CD14-positive monocyte (primary cell): ENCODE measurements at regions not wholly inside any gene's neighbourhood (a gene's known extent, or its start where the extent isn't known, plus 50 kb on each side); places are given as distances from the start of the nearest gene placed in this dataset.

Experiments
- DNase-seq, 3 donors: peaks; one replicate each; pipeline ENCODE4 v3.0.0-alpha.2; 2011 to 2022
- H2AFZ ChIP-seq: 2 replicates; pipeline ENCODE4 v1.6.0; 2012; ENCODE audit warnings: mild to moderate bottlenecking, low read depth, low read length, inconsistent platforms; ENCODE audit not compliant: insufficient read depth, poor library complexity, severe bottlenecking
- H3K27ac ChIP-seq, 2 donors: 1 replicate in 1 of 2; 2 replicates in 1 of 2; pipeline ENCODE4 v1.5.1; 2012 to 2013; ENCODE audit warnings: low read length in 2 of 2, control low read depth in 1 of 2, inconsistent platforms in 1 of 2, low read depth in 1 of 2, mild to moderate bottlenecking in 1 of 2
- H3K27me3 ChIP-seq, 2 donors: one replicate each; pipeline versions ENCODE4 v1.6.0 to v1.6.1; 2011 to 2013; ENCODE audit warnings: low read length in 2 of 2; ENCODE audit not compliant: control insufficient read depth in 2 of 2, insufficient read depth in 2 of 2
- H3K36me3 ChIP-seq, 2 donors: replicated peaks in 1 of 2; 1 replicate in 1 of 2; 2 replicates in 1 of 2; pipeline versions ENCODE4 v1.5.1 to v1.6.1; 2012 to 2013; ENCODE audit warnings: low read length in 2 of 2, control low read depth in 1 of 2, inconsistent platforms in 1 of 2, mild to moderate bottlenecking in 1 of 2; ENCODE audit not compliant: insufficient read depth in 2 of 2, control insufficient read depth in 1 of 2
- H3K4me1 ChIP-seq, 2 donors: 1 replicate in 1 of 2; 2 replicates in 1 of 2; pipeline versions ENCODE4 v1.5.1 to v1.6.1; 2012 to 2013; ENCODE audit warnings: low read length in 2 of 2, control low read depth in 1 of 2, inconsistent platforms in 1 of 2, mild to moderate bottlenecking in 1 of 2, moderate library complexity in 1 of 2; ENCODE audit not compliant: insufficient read depth in 2 of 2, control insufficient read depth in 1 of 2
- H3K4me2 ChIP-seq: replicated peaks from 2 replicates; pipeline ENCODE3; 2012; ENCODE audit warnings: low read length, moderate library complexity, mild to moderate bottlenecking; ENCODE audit not compliant: poor library complexity, severe bottlenecking; ENCODE audit errors: extremely low read depth
- H3K4me3 ChIP-seq, 3 experiments: fragments of 200-600 bp in 1 of 3; sonication (generic) in 1 of 3; replicated peaks in 1 of 3; 1 replicate in 2 of 3; 2 replicates in 1 of 3; pipeline ENCODE4 v1.5.1; 2011 to 2013; ENCODE audit warnings: low read length in 3 of 3, mild to moderate bottlenecking in 3 of 3, control low read depth in 2 of 3, low read depth in 2 of 3, inconsistent platforms in 1 of 3, moderate library complexity in 1 of 3
- H3K79me2 ChIP-seq: 2 replicates; pipeline ENCODE4 v1.6.0; 2012; ENCODE audit warnings: mild to moderate bottlenecking, control low read depth, inconsistent platforms, low read length, moderate library complexity; ENCODE audit not compliant: insufficient read depth
- H3K9ac ChIP-seq: 2 replicates; pipeline ENCODE4 v1.6.0; 2017; ENCODE audit warnings: low read length, mild to moderate bottlenecking; ENCODE audit not compliant: insufficient read depth, poor library complexity, severe bottlenecking
- H3K9me3 ChIP-seq, 2 donors: replicated peaks in 1 of 2; 1 replicate in 1 of 2; 2 replicates in 1 of 2; pipeline versions ENCODE4 v1.5.1 to v1.6.1; 2012 to 2013; ENCODE audit warnings: low read length in 2 of 2, control low read depth in 1 of 2; ENCODE audit not compliant: control insufficient read depth in 1 of 2, insufficient read depth in 1 of 2
- H4K20me1 ChIP-seq: 2 replicates; pipeline ENCODE4 v1.6.0; 2012; ENCODE audit warnings: mild to moderate bottlenecking, low read length, control low read depth, moderate library complexity; ENCODE audit not compliant: insufficient read depth
- H3K27ac Mint-ChIP-seq, 7 donors: one replicate each; pipeline ENCODE4 v1.8.0; 2020; ENCODE audit warnings: mild to moderate bottlenecking in 7 of 7, mixed read lengths in 7 of 7, moderate library complexity in 6 of 7, inconsistent platforms in 2 of 7
- H3K27me3 Mint-ChIP-seq, 3 donors: one replicate each; pipeline ENCODE4 v1.8.0; 2021 to 2022; ENCODE audit warnings: low read depth in 3 of 3, mild to moderate bottlenecking in 3 of 3, mixed read lengths in 3 of 3, moderate library complexity in 3 of 3, inconsistent platforms in 1 of 3
- H3K36me3 Mint-ChIP-seq, 2 donors: one replicate each; pipeline ENCODE4 v1.8.0; 2020; ENCODE audit warnings: mixed read lengths in 2 of 2, inconsistent platforms in 1 of 2, mild to moderate bottlenecking in 1 of 2
- H3K4me1 Mint-ChIP-seq: one replicate; pipeline ENCODE4 v1.8.0; 2020; ENCODE audit warnings: mild to moderate bottlenecking, mixed read lengths
- H3K4me3 Mint-ChIP-seq, 2 donors: one replicate each; pipeline ENCODE4 v1.8.0; 2020; ENCODE audit warnings: mild to moderate bottlenecking in 2 of 2, mixed read lengths in 2 of 2, moderate library complexity in 1 of 2
- H3K9me3 Mint-ChIP-seq, 7 donors: one replicate each; pipeline ENCODE4 v1.8.0; 2020 to 2022; ENCODE audit warnings: mixed read lengths in 7 of 7, mild to moderate bottlenecking in 6 of 7, moderate library complexity in 6 of 7, inconsistent platforms in 2 of 7
- WGBS: methylation state at CpG from one replicate; pipeline ENCODE4 v1.1.5; 2013; ENCODE audit warnings: missing lambda C conversion rate; ENCODE audit not compliant: insufficient coverage; 5-methylcytosine and 5-hydroxymethylcytosine counted together
- intact Hi-C, 2 donors: fragments of 100-400 bp; cut with micrococcal nuclease; formaldehyde crosslinking; loops; one replicate each; pipeline versions ENCODE4 v1.15.0 to v1.15.1; 2023
- TF ChIP-seq, protein P1 (sequence below): fragments of 200-600 bp; IDR thresholded peaks from one replicate; pipeline ENCODE4 v1.8.0; 2022; ENCODE audit warnings: antibody characterized with exemption, mild to moderate bottlenecking

DNA sequence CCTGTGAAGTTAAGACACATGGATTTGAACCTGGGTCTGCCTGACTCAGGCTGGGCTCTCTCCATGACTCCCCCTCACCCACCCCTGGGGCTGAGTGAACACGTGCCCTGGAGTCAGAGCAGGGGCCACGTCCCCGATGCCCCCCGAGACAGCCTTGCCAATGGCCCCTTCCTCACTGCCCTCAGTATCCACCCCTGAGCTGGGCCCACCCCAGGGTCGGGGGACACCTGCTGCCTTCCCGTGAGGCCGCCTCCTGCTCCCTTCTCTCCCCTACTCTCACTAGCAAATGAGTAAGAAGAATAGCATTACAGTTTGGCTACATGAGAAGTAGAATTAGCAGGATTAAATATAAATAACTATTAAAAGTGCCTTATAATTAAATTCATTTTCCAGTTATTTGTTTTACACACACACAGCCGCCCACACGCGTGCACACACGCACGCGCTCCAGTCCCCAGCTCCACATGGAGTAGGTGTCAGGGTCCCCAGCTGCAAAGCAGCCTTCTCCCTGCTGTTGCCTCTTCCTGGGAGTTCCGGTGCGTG is 117.4 kb upstream of the LINGO1 start:
- H3K79me2 ChIP-seq, result no peaks in the 10 kb centered on the region
- Mint-ChIP-seq H3K27ac (no peak overlapping the region), H3K27me3 (peaks cover 3 to 15% (median 4%) of the 10 kb centered on the region in 3 donors), H3K9me3 (no peaks in the 10 kb centered on the region), H3K36me3 (no peaks in the 10 kb centered on the region), H3K4me1 (peaks cover 4% of the 10 kb centered on the region), H3K4me3 (no peak overlapping the region)
- H3K4me3 ChIP-seq, result no peak overlapping the region
- 93% methylated on average over 13 of the region's 15 CpGs for WGBS
- H3K9me3 ChIP-seq, result no peaks in the 10 kb centered on the region
- no peaks in the 10 kb centered on the region for H3K4me1 ChIP-seq
- no peaks in the 10 kb centered on the region for H4K20me1 ChIP-seq
- H3K9ac ChIP-seq, result no peak overlapping the region
- no peak overlapping the region for H3K27ac ChIP-seq
- no peak overlapping the region for H2AFZ ChIP-seq
- intact Hi-C loops, result no loop called here
- no peaks in the 10 kb centered on the region for H3K36me3 ChIP-seq
- TF ChIP-seq, protein P1, sequence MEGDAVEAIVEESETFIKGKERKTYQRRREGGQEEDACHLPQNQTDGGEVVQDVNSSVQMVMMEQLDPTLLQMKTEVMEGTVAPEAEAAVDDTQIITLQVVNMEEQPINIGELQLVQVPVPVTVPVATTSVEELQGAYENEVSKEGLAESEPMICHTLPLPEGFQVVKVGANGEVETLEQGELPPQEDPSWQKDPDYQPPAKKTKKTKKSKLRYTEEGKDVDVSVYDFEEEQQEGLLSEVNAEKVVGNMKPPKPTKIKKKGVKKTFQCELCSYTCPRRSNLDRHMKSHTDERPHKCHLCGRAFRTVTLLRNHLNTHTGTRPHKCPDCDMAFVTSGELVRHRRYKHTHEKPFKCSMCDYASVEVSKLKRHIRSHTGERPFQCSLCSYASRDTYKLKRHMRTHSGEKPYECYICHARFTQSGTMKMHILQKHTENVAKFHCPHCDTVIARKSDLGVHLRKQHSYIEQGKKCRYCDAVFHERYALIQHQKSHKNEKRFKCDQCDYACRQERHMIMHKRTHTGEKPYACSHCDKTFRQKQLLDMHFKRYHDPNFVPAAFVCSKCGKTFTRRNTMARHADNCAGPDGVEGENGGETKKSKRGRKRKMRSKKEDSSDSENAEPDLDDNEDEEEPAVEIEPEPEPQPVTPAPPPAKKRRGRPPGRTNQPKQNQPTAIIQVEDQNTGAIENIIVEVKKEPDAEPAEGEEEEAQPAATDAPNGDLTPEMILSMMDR, result no peak
- no peak overlapping the region for H3K4me2 ChIP-seq
- no peaks in the 10 kb centered on the region for H3K27me3 ChIP-seq
- DNase-seq, result no peak

DNA sequence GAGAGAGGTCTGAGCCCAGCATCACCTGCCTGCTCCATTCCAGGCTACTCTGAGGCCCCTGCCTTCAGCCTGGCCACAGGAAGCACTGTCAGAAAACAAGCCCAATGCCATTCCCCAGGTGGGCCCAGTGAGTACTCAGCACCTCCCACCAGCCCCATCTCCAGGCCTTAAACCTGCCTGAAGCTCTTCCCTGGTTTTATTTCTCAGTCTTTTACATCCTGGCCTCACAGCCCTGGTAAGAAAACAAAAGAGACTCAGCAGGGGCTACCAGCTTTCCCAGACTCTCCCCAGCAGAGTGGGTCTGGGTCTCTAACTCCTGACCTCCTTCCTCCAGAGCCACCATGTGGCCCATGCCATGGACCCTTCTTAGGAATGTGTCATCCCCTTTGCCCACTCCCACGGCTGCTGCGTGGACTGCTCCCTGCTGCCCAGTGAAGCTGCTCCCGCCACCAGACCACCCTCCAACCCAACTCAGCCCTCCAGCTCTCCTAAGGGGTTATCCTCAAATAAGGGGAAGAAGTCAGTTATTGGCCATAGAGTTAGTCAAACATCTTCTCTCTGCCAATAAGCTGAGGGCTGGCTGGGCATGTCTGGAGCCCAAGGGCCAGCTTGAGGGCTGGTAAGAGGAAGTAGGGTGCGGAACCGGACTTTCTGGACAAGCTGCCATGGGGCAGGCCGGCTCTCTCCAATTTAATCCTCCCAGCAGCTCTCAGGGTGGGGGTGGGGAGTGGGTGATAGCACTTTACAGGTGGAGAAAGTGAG is 116.7 kb upstream of the LINGO1 start:
- H3K9ac ChIP-seq, result no peak overlapping the region
- TF ChIP-seq, protein P1, result no peak
- no peaks in the 10 kb centered on the region for H3K27me3 ChIP-seq
- no peaks in the 10 kb centered on the region for H3K36me3 Mint-ChIP-seq
- H3K9me3 Mint-ChIP-seq, result no peaks in the 10 kb centered on the region
- no peak overlapping the region for H3K4me3 ChIP-seq
- no CpG with 5 or more reads among the region's 6 CpGs for WGBS
- intact Hi-C loops, result no loop called here
- no peaks in the 10 kb centered on the region for H3K36me3 ChIP-seq
- no peaks in the 10 kb centered on the region for H3K9me3 ChIP-seq
- no peaks in the 10 kb centered on the region for H3K4me1 ChIP-seq
- no peak overlapping the region for H3K4me3 Mint-ChIP-seq
- no peak overlapping the region for H2AFZ ChIP-seq
- DNase-seq, result no peak
- no peaks in the 10 kb centered on the region for H3K79me2 ChIP-seq
- H3K4me2 ChIP-seq, result no peak overlapping the region
- no peaks in the 10 kb centered on the region for H4K20me1 ChIP-seq
- H3K4me1 Mint-ChIP-seq, result peaks cover 4% of the 10 kb centered on the region
- H3K27ac ChIP-seq, result no peak overlapping the region
- peaks cover 3 to 17% (median 4%) of the 10 kb centered on the region in 3 donors for H3K27me3 Mint-ChIP-seq
- H3K27ac Mint-ChIP-seq, result no peak overlapping the region
